H1 (cell line): ENCODE measurements at regions not wholly inside any gene's neighbourhood (a gene's known extent, or its start where the extent isn't known, plus 50 kb on each side); places are given as distances from the start of the nearest gene placed in this dataset.

Experiments used
- GABPA ChIP-seq: IDR thresholded peaks from 2 replicates; pipeline ENCODE4 v1.6.1; 2011; ENCODE audit warnings: mild to moderate bottlenecking, low read length, moderate library complexity, borderline replicate concordance; ENCODE audit not compliant: insufficient read depth
- HDAC6 ChIP-seq: IDR thresholded peaks from one replicate; pipeline ENCODE4 v1.7.1; 2012; ENCODE audit warnings: low read depth, mild to moderate bottlenecking, inconsistent platforms, low read length, moderate library complexity

- TF ChIP-seq GABPA (no peak), HDAC6 (no peak)
Observed at GRCh38 chr10:131692176-131692575, 208.6 kb upstream of the PPP2R2D start (continued).
